ENCODE measurements at regions not wholly inside any gene's neighbourhood (a gene's known extent, or its start where the extent isn't known, plus 50 kb on each side); places are given as distances from the start of the nearest gene placed in this dataset.

DNA sequence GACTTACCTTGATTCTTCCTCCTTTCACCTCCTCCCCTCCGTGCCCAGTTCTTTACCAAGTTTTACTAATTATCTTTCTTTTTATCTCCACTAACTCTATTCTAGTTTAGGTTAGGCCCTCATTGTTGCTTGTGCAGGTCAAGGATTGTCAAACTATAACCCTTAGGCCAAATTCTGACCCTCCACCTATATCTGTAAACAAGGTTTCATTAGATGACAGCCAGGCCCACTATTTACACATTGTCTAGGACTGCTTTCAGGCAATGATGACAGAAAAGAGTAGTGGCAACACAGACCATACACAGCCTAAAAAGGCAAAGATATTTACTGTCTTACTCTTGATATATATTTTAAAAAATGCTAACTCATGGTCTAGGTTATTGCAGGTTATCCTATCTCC is 212.0 kb downstream of the RAD51AP2 start:
- DNase-seq (ENCODE audit: low read depth, low spot score) (no peak), ATAC-seq (no peak)
- TF ChIP-seq SIN3A (IDR thresholded peaks at IDR 0.05; ENCODE audit: borderline replicate concordance, insufficient read depth, low read depth, low read length) (no peak), POLR2AphosphoS5 (IDR thresholded peaks at IDR 0.05; ENCODE audit: low read depth, low read length) (no peak), TCF7L2 (IDR thresholded peaks at IDR 0.05; ENCODE audit: low read depth, low read length) (no peak)
- TF ChIP-seq, protein P1, sequence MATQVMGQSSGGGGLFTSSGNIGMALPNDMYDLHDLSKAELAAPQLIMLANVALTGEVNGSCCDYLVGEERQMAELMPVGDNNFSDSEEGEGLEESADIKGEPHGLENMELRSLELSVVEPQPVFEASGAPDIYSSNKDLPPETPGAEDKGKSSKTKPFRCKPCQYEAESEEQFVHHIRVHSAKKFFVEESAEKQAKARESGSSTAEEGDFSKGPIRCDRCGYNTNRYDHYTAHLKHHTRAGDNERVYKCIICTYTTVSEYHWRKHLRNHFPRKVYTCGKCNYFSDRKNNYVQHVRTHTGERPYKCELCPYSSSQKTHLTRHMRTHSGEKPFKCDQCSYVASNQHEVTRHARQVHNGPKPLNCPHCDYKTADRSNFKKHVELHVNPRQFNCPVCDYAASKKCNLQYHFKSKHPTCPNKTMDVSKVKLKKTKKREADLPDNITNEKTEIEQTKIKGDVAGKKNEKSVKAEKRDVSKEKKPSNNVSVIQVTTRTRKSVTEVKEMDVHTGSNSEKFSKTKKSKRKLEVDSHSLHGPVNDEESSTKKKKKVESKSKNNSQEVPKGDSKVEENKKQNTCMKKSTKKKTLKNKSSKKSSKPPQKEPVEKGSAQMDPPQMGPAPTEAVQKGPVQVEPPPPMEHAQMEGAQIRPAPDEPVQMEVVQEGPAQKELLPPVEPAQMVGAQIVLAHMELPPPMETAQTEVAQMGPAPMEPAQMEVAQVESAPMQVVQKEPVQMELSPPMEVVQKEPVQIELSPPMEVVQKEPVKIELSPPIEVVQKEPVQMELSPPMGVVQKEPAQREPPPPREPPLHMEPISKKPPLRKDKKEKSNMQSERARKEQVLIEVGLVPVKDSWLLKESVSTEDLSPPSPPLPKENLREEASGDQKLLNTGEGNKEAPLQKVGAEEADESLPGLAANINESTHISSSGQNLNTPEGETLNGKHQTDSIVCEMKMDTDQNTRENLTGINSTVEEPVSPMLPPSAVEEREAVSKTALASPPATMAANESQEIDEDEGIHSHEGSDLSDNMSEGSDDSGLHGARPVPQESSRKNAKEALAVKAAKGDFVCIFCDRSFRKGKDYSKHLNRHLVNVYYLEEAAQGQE (IDR thresholded peaks at IDR 0.05; ENCODE audit: insufficient read depth in 1 of 2, low read depth in 2 of 2, low read length in 1 of 2) = no peak
- TF ChIP-seq, protein P2, sequence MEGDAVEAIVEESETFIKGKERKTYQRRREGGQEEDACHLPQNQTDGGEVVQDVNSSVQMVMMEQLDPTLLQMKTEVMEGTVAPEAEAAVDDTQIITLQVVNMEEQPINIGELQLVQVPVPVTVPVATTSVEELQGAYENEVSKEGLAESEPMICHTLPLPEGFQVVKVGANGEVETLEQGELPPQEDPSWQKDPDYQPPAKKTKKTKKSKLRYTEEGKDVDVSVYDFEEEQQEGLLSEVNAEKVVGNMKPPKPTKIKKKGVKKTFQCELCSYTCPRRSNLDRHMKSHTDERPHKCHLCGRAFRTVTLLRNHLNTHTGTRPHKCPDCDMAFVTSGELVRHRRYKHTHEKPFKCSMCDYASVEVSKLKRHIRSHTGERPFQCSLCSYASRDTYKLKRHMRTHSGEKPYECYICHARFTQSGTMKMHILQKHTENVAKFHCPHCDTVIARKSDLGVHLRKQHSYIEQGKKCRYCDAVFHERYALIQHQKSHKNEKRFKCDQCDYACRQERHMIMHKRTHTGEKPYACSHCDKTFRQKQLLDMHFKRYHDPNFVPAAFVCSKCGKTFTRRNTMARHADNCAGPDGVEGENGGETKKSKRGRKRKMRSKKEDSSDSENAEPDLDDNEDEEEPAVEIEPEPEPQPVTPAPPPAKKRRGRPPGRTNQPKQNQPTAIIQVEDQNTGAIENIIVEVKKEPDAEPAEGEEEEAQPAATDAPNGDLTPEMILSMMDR (IDR thresholded peaks at IDR 0.05) = no peak
- BruUV-seq (replicated peaks) = no TSS peak
- Histone ChIP-seq H3K4me1 (ENCODE audit: control insufficient read depth, insufficient read depth, low read length) (no peaks in the 10 kb centered on the region), H3K36me3 (ENCODE audit: control insufficient read depth, insufficient read depth, low read length) (no peaks in the 10 kb centered on the region), H3K27ac (ENCODE audit: low read length) (no peak overlapping the region), H3K27me3 (ENCODE audit: control insufficient read depth, insufficient read depth, low read length) (no peaks in the 10 kb centered on the region), H3K4me3 (ENCODE audit: low read depth in 2 of 2, low read length in 2 of 2) (no peak overlapping the region), H3K9me3 (ENCODE audit: control insufficient read depth, insufficient read depth, low read depth, low read length) (no peaks in the 10 kb centered on the region)
- in situ Hi-C loops (cut with HindIII; ENCODE audit: low pct_unique_long_range_greater_than_20kb, low sequenced_read_pairs) (no loop called here), intact Hi-C loops (cut with micrococcal nuclease; ENCODE audit: unreplicated experiment) (no loop called here)
- CTCF ChIA-PET = no interaction called here
- POLR2A ChIA-PET = no interaction called here

DNA sequence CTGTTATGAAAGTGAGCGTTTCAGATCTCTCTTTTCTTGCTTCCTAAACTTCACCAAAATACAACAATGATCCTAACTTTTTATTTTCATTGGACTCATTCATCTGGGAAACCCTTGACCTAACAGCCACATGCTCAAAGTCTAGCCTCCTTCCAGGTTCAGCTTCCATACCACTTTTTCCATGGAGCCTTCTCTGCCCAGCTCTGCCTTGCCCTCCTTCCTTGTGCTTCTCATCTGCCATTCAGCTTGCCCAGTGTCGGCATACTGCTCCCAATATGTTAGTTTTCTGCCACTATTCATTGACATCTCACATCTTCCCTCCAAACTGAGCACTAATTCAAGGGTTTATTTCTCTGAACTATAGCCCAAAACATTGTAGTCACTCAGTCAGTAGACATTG is 214.7 kb downstream of the RAD51AP2 start:
- Histone ChIP-seq H3K27me3 (ENCODE audit: control insufficient read depth, insufficient read depth, low read length) (no peaks in the 10 kb centered on the region), H3K36me3 (ENCODE audit: control insufficient read depth, insufficient read depth, low read length) (no peaks in the 10 kb centered on the region), H3K9me3 (ENCODE audit: control insufficient read depth, insufficient read depth, low read depth, low read length) (no peaks in the 10 kb centered on the region), H3K27ac (ENCODE audit: low read length) (no peak overlapping the region), H3K4me3 (ENCODE audit: low read depth in 2 of 2, low read length in 2 of 2) (no peak overlapping the region), H3K4me1 (ENCODE audit: control insufficient read depth, insufficient read depth, low read length) (no peaks in the 10 kb centered on the region)
- CTCF ChIA-PET = no interaction called here
- TF ChIP-seq SIN3A (IDR thresholded peaks at IDR 0.05; ENCODE audit: borderline replicate concordance, insufficient read depth, low read depth, low read length) = no peak
- TF ChIP-seq TCF7L2 (IDR thresholded peaks at IDR 0.05; ENCODE audit: low read depth, low read length) = no peak
- TF ChIP-seq, protein P1 (IDR thresholded peaks at IDR 0.05; ENCODE audit: insufficient read depth in 1 of 2, low read depth in 2 of 2, low read length in 1 of 2) = no peak
- DNase-seq (ENCODE audit: low read depth, low spot score) (no peak), ATAC-seq (no peak)
- intact Hi-C loops (cut with micrococcal nuclease; ENCODE audit: unreplicated experiment) = no loop called here
- BruUV-seq (replicated peaks) = no TSS peak
- in situ Hi-C loops (cut with HindIII; ENCODE audit: low pct_unique_long_range_greater_than_20kb, low sequenced_read_pairs) = no loop called here
- POLR2A ChIA-PET = no interaction called here

Data from Panc1 (cell line).